ENCODE measurements at regions not wholly inside any gene's neighbourhood (a gene's known extent, or its start where the extent isn't known, plus 50 kb on each side); places are given as distances from the start of the nearest gene placed in this dataset.
"Not testable (repeated sequence)": the region's sequence is repeated elsewhere in the genome, so short reads cannot be mapped to it uniquely, and the experiment has no call there.

DNA sequence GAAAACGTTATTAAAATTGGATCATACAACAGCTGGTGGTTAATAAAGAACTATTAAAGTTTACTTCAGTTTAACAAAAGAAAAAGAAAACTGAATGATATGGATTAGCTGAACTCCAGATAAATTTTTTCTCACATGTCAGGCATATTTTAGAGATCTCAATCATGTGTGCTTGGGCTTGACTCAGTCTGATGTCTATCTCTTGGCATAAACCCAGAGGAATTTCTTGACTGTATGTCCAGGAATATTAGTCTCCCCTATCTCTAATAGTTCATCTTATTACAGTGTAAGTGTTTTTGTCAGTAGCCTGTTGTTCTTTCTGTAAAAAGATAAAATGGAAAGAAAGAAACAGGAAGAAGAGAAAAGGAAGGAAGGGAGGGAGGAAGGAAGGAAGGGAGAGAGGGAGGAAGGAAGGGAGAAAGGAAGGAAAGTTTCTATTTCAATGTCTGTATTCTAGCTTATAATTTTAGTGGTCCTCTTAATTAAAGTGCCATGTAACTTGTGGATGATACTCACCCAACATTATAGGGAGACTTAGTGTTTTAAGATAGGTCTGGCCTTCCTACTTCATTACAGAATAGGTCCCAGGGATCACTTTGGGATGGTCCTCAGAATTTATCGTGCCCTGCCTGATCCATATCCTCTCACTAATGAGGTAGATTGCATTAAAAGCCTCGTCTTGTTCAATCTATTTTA, 99.7 kb upstream of the UGP2 start:
- DNase-seq (ENCODE audit: extremely low read depth, low read depth), result no peak
- H3K4me3 ChIP-seq (replicated peaks; ENCODE audit: low read depth, low read length), result no peak overlapping the region
- TF ChIP-seq, protein P1, sequence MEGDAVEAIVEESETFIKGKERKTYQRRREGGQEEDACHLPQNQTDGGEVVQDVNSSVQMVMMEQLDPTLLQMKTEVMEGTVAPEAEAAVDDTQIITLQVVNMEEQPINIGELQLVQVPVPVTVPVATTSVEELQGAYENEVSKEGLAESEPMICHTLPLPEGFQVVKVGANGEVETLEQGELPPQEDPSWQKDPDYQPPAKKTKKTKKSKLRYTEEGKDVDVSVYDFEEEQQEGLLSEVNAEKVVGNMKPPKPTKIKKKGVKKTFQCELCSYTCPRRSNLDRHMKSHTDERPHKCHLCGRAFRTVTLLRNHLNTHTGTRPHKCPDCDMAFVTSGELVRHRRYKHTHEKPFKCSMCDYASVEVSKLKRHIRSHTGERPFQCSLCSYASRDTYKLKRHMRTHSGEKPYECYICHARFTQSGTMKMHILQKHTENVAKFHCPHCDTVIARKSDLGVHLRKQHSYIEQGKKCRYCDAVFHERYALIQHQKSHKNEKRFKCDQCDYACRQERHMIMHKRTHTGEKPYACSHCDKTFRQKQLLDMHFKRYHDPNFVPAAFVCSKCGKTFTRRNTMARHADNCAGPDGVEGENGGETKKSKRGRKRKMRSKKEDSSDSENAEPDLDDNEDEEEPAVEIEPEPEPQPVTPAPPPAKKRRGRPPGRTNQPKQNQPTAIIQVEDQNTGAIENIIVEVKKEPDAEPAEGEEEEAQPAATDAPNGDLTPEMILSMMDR (IDR thresholded peaks at IDR 0.05; ENCODE audit: low read depth, low read length, missing control alignments), result no peak

DNA sequence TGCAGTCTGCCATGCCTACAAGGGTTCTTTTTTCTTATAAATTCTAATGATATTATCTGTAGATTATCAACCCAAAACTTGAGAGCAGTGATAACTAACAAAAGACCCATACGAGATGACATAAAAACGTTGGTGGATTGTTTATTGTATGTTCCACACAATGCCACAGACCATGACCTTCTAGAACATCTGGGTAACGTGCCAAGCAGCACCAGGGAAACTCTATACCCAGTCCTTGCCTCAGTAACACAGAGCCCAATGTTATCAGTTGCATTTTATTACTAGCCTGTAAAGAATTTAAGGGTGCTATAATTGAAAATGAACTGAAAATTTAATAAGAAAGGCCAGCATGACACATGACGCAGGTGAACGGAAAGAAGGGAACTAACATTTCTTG, 99.1 kb upstream of the UGP2 start:
- H3K4me3 ChIP-seq (replicated peaks; ENCODE audit: low read depth, low read length), result no peak overlapping the region
- no peak for DNase-seq (ENCODE audit: extremely low read depth, low read depth)
- TF ChIP-seq, protein P1 (IDR thresholded peaks at IDR 0.05; ENCODE audit: low read depth, low read length, missing control alignments), result no peak

DNA sequence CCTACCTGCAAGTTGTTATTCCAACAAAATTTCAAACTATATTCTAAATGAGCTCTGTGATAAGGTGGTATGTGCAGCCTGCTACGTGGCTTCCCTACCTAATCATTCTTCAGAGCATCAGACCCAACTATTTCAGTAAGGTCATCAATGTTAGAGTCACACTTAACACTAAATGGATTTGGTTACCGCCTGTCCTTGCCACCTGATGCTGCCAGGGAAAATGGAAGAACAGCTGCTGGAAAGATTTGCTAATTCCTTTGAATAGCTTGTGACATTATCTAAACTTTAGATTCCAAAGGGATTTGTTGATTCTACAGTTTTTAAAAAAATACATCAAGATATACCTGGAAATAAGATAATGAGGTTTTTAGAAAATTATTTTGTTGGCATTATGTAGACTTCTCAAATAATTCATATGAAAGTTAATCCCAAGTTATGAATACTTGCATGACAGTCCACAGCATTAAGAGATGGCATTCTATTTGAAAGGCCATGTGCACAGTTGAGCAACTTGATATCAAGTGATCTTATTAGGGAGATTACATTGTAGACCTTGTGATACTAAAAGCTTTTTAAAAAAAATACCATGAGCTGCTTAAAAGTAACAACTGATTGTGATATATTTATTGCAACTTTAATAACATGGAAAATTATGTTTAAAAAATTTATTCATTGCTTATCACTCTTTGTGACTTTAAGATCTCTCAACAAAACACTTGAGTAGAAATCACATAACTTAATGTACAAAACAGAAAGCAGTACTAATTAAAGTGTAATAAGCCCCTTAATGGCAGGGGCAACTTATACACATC, 98.3 kb upstream of the UGP2 start:
- no peak for DNase-seq (ENCODE audit: extremely low read depth, low read depth)
- no peak overlapping the region for H3K4me3 ChIP-seq (replicated peaks; ENCODE audit: low read depth, low read length)
- TF ChIP-seq, protein P1 (IDR thresholded peaks at IDR 0.05; ENCODE audit: low read depth, low read length, missing control alignments), result no peak

DNA sequence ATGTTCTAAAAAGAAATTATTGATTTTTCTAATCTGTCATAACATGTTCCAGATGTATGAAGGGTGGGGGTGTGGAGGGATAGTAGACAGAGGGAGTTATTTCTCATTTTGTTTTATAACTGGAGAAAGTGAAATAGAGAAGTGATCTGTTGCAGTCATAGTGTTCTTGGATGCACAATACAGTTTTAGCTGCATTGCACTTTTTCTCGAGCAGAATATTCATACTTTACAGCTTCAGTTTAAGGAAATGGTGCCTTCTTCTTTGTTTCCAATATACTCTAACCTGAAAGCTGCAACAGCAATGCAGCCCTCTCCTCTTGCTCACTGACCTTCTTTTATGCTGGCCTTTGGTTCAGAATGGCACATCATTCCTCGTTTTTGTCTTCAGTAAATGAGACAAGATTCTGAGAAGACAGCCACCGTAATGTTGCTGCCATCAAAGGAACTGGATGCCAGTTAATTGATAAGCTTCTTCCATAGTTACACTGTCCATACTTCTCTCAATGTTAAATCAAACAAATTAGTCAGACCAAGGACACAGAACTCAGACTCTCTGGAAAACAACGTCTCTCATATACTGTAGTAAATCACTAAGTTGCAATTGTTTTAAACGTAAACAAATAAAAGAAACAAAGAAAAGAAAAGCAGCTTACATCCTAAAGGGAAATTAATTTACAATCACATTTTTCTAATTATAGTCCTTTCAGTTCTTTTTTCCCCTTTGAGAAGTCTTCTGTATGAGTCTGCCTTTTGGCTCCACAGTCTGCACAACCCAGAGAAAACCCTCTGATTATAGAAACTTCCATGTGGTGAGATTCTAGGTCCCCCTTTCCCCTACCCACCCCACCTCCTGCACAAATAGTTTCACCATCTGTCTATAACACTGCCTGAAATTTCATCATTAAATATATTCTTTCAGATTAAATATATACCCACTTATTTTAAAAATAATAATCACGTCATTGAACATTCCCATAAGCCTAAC, 97.4 kb upstream of the UGP2 start:
- no peak overlapping the region for H3K4me3 ChIP-seq (replicated peaks; ENCODE audit: low read depth, low read length)
- TF ChIP-seq, protein P1 (IDR thresholded peaks at IDR 0.05; ENCODE audit: low read depth, low read length, missing control alignments), result no peak
- DNase-seq (ENCODE audit: extremely low read depth, low read depth), result no peak

DNA sequence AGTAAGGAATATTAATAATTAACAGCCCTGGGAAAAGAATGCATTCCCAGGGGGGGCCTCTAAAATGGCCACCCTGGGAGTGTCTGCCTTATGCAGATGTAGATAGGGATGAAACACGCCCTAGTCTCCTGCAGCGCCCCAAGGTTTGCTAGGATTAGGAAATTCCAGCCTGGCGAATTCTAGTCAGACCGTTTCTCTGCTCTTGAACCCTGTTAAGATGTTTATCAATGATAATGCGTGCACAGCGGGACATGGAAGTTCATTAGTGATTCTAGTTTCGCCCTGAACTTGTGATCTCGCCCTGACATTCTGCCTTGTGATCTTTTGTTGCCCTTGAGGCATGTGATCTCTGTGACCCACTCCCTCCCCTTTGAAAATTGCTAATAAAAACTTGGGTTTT, 95.1 kb upstream of the UGP2 start:
- not testable (repeated sequence) for H3K4me3 ChIP-seq (replicated peaks; ENCODE audit: low read depth, low read length); DNase-seq (ENCODE audit: extremely low read depth, low read depth)

DNA sequence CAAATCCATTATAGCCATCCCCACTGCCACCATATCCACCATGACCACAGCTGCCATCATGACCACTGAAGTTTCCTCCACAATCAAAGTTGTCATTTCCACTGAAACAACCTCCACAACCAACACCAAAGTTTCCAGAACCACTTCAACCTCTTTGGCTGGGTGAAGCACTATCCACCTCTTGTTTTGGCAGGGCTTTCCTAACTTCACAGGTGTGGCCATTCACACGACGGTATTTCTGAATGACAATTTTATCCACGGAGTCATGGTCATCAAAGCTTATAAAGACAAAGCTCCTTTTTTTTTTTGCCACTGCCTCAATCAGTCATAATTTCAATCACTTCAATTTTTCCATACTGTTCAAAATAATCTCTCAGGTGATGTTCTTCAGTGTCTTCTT, 89.8 kb upstream of the UGP2 start:
- H3K4me3 ChIP-seq (replicated peaks; ENCODE audit: low read depth, low read length), result no peak overlapping the region
- TF ChIP-seq, protein P1 (IDR thresholded peaks at IDR 0.05; ENCODE audit: low read depth, low read length, missing control alignments), result no peak
- DNase-seq (ENCODE audit: extremely low read depth, low read depth), result no peak

Measured in HFF-Myc (cell line).